OCI-LY1 (cell line): ENCODE measurements at regions not wholly inside any gene's neighbourhood (a gene's known extent, or its start where the extent isn't known, plus 50 kb on each side); places are given as distances from the start of the nearest gene placed in this dataset.

ENCODE experiments used
- CTCF ChIP-seq: fragments of 200-600 bp; sonication (generic), shearing (Covaris generic); IDR thresholded peaks from 2 replicates; pipeline ENCODE4 v1.5.1; 2017; ENCODE audit warnings: mild to moderate bottlenecking, antibody characterized with exemption, low read length, moderate library complexity, mixed read lengths
- EZH2 ChIP-seq: fragments of 200-600 bp; sonication (generic), shearing (Covaris generic); IDR thresholded peaks from 2 replicates; pipeline ENCODE4 v1.8.0; 2017; ENCODE audit warnings: borderline replicate concordance, mixed run types, mild to moderate bottlenecking, antibody characterized with exemption, low read length, moderate library complexity, mixed read lengths

- TF ChIP-seq EZH2 (no peak), CTCF (no peak)
Observed at GRCh38 chrX:126338916-126339315, 172.8 kb upstream of the DCAF12L2 start.
